HCT116 (cell line): ENCODE measurements at regions not wholly inside any gene's neighbourhood (a gene's known extent, or its start where the extent isn't known, plus 50 kb on each side); places are given as distances from the start of the nearest gene placed in this dataset.
"Not testable (repeated sequence)": the region's sequence is repeated elsewhere in the genome, so short reads cannot be mapped to it uniquely, and the experiment has no call there.

Experiments used
- ATAC-seq: fragments of 200-7000 bp; cut with Tn5 transposase; 2 replicates; pipeline ENCODE4 v1.9.1; 2020; ENCODE audit warnings: mild to moderate bottlenecking, moderate library complexity
- BruUV-seq: library from RNA; stranded (reverse); fragments of 400-500 nt; replicated peaks from 2 replicates; lab custom pipeline; 2021; lab: Mats Ljungman, UMichigan
- CTCF ChIA-PET: fragments of 300-600 bp; sonication (Branson Sonifier 250); formaldehyde crosslinking; loops from one replicate; lab custom pipeline; 2021; ENCODE audit warnings: antibody characterized with exemption; lab: Charles Lee
- POLR2A ChIA-PET: fragments of 300-600, 350-600 bp; sonication (Branson Sonifier 250); formaldehyde crosslinking; loops from one replicate; lab custom pipeline; 2021; ENCODE audit warnings: antibody characterized with exemption; lab: Charles Lee
- RAD21 ChIA-PET, 2 experiments: fragments of 300-600 bp; sonication (Branson Sonifier 250); formaldehyde crosslinking; loops; one replicate each; lab custom pipeline; 2023; ENCODE audit warnings: low total read pairs in 2 of 2; ENCODE audit not compliant: uncharacterized antibody in 2 of 2, unreplicated experiment in 2 of 2, low non-redundant PET in 1 of 2; lab: Charles Lee
- DNase-seq: peaks from one replicate; pipeline ENCODE4 v3.0.0-alpha.2; 2010; ENCODE audit warnings: low read depth, low spot score
- H2AFZ ChIP-seq: fragments of 200-600 bp; shearing (Covaris generic), sonication (generic); 2 replicates; pipeline ENCODE4 v1.6.1; 2017; ENCODE audit warnings: low read depth, mixed run types, mixed read lengths, antibody characterized with exemption, low read length; ENCODE audit not compliant: poor library complexity, severe bottlenecking
- H3K27ac ChIP-seq: 2 replicates; pipeline ENCODE4 v1.5.1; 2012; ENCODE audit warnings: low read depth, low read length
- H3K27me3 ChIP-seq: fragments of 200-600 bp; sonication (generic); 2 replicates; pipeline ENCODE4 v1.6.1; 2016; ENCODE audit warnings: mixed run types, low read length, mixed read lengths; ENCODE audit not compliant: insufficient read depth
- H3K36me3 ChIP-seq, 2 experiments: fragments of 200-500 bp in 1 of 2; fragments of 200-600 bp in 1 of 2; sonication (Bioruptor generic) in 1 of 2; sonication (generic) in 1 of 2; 2 replicates each; pipeline versions ENCODE4 v1.5.1 to v1.6.1; 2014 to 2016; ENCODE audit warnings: low read length in 2 of 2, inconsistent platforms in 1 of 2, mixed read lengths in 1 of 2, mixed run types in 1 of 2; ENCODE audit not compliant: insufficient read depth in 2 of 2, control insufficient read depth in 1 of 2
- H3K4me1 ChIP-seq, 2 experiments: fragments of 200-600 bp in 1 of 2; sonication (generic) in 1 of 2; 2 replicates each; pipeline versions ENCODE4 v1.5.1 to v1.6.1; 2012 to 2017; ENCODE audit warnings: low read length in 2 of 2, inconsistent platforms in 1 of 2, mild to moderate bottlenecking in 1 of 2, mixed read lengths in 1 of 2, mixed run types in 1 of 2, moderate library complexity in 1 of 2; ENCODE audit not compliant: insufficient read depth in 2 of 2, control insufficient read depth in 1 of 2
- H3K4me2 ChIP-seq: fragments of 200-600 bp; sonication (generic); 2 replicates; pipeline ENCODE4 v1.6.1; 2017; ENCODE audit warnings: mixed run types, low read length, mixed read lengths
- H3K4me3 ChIP-seq, 2 experiments: fragments of 200-600 bp in 1 of 2; sonication (generic) in 1 of 2; replicated peaks in 1 of 2; 2 replicates each; pipeline ENCODE4 v1.5.1; 2011 to 2016; ENCODE audit warnings: low read length in 2 of 2, control low read depth in 1 of 2, low read depth in 1 of 2, mild to moderate bottlenecking in 1 of 2, mixed read lengths in 1 of 2, mixed run types in 1 of 2
- H3K79me2 ChIP-seq: fragments of 200-600 bp; sonication (generic); 2 replicates; pipeline ENCODE4 v1.6.1; 2017; ENCODE audit warnings: mild to moderate bottlenecking, mixed run types, low read length, moderate library complexity, mixed read lengths; ENCODE audit not compliant: insufficient read depth
- H3K9ac ChIP-seq: fragments of 200-600 bp; sonication (generic); 2 replicates; pipeline ENCODE4 v1.6.1; 2016; ENCODE audit warnings: low read length, mixed read lengths
- H3K9me2 ChIP-seq: fragments of 200-600 bp; sonication (generic), shearing (Covaris generic); 2 replicates; pipeline ENCODE4 v1.6.1; 2017; ENCODE audit warnings: mixed run types, mild to moderate bottlenecking, moderate library complexity; ENCODE audit not compliant: insufficient read depth
- H3K9me3 ChIP-seq, 2 experiments: fragments of 200-500 bp in 1 of 2; fragments of 200-600 bp in 1 of 2; sonication (Bioruptor generic) in 1 of 2; sonication (generic) in 1 of 2; 2 replicates each; pipeline ENCODE4 v1.6.1; 2014 to 2017; ENCODE audit warnings: low read length in 2 of 2, mixed read lengths in 2 of 2, inconsistent platforms in 1 of 2, low read depth in 1 of 2, mild to moderate bottlenecking in 1 of 2, mixed run types in 1 of 2, moderate library complexity in 1 of 2; ENCODE audit not compliant: control insufficient read depth in 1 of 2, insufficient read depth in 1 of 2
- H4K20me1 ChIP-seq: fragments of 200-600 bp; sonication (generic), shearing (Covaris generic); 2 replicates; pipeline ENCODE4 v1.6.1; 2017; ENCODE audit warnings: mixed run types, mild to moderate bottlenecking, moderate library complexity; ENCODE audit not compliant: insufficient read depth
- CBX3 ChIP-seq: IDR thresholded peaks from 2 replicates; pipeline ENCODE4 v1.6.1; 2012; ENCODE audit warnings: low read depth
- CEBPB ChIP-seq: IDR thresholded peaks from 2 replicates; pipeline ENCODE4 v1.6.1; 2012; ENCODE audit warnings: low read depth
- ELF1 ChIP-seq: IDR thresholded peaks from 2 replicates; pipeline ENCODE4 v1.6.1; 2012; ENCODE audit warnings: low read depth, borderline replicate concordance
- RAD21 ChIP-seq: IDR thresholded peaks from 2 replicates; pipeline ENCODE4 v1.6.1; 2012; ENCODE audit warnings: low read depth, mild to moderate bottlenecking
- REST ChIP-seq: IDR thresholded peaks from 2 replicates; pipeline ENCODE4 v1.6.1; 2012; ENCODE audit warnings: low read depth
- TCF7L2 ChIP-seq: IDR thresholded peaks from 2 replicates; pipeline ENCODE4 v1.7.0; 2011; ENCODE audit warnings: borderline replicate concordance, inconsistent platforms; ENCODE audit not compliant: insufficient read depth, insufficient read length; ENCODE audit errors: extremely low read depth
- ZBTB33 ChIP-seq: IDR thresholded peaks from 2 replicates; pipeline ENCODE4 v1.6.1; 2011; ENCODE audit warnings: mild to moderate bottlenecking, low read length, moderate library complexity; ENCODE audit not compliant: insufficient replicate concordance; ENCODE audit errors: extremely low read depth
- ZFX ChIP-seq: fragments of 450-650 bp; IDR thresholded peaks from 2 replicates; pipeline ENCODE4 v1.6.1; 2017
- intact Hi-C: fragments of 100-400 bp; cut with micrococcal nuclease; formaldehyde crosslinking; loops from 2 replicates; pipeline ENCODE4 v1.10.0; 2022

- CTCF ChIA-PET, RAD21 ChIA-PET, H3K27me3 ChIP-seq, BruUV-seq, ATAC-seq, H3K36me3 ChIP-seq, H3K79me2 ChIP-seq, H2AFZ ChIP-seq, intact Hi-C loops, DNase-seq, H3K9ac ChIP-seq, H3K27ac ChIP-seq, H3K4me1 ChIP-seq, H4K20me1 ChIP-seq, POLR2A ChIA-PET, H3K4me2 ChIP-seq, H3K4me3 ChIP-seq, H3K9me2 ChIP-seq, H3K9me3 ChIP-seq: not testable (repeated sequence)
Observed at GRCh38 chrY:12331917-12332316, 369.1 kb upstream of the USP9Y start.

GRCh38 chrY:12343211-12343610, 357.8 kb upstream of the USP9Y start:
- Histone ChIP-seq H3K36me3 (no peaks in the 10 kb centered on the region), H3K9me3 (no peaks in the 10 kb centered on the region), H2AFZ (no peak overlapping the region), H3K4me1 (no peaks in the 10 kb centered on the region), H3K9me2 (no peaks in the 10 kb centered on the region), H3K27ac (no peak overlapping the region), H3K4me2 (no peak overlapping the region), H3K9ac (no peak overlapping the region), H4K20me1 (no peaks in the 10 kb centered on the region), H3K4me3 (no peak overlapping the region), H3K79me2 (no peaks in the 10 kb centered on the region), H3K27me3 (no peaks in the 10 kb centered on the region)
- DNase-seq (no peak), ATAC-seq (no peak)
- ChIA-PET RAD21 (no interaction called here), CTCF (no interaction called here), POLR2A (no interaction called here)
- intact Hi-C loops: no loop called here
- TF ChIP-seq ZBTB33 (no peak), CEBPB (no peak), ELF1 (no peak), CBX3 (no peak), TCF7L2 (no peak), RAD21 (no peak), REST (no peak), ZFX (no peak)
- no TSS peak for BruUV-seq
